Spleen (tissue), 11 donors: ENCODE measurements at regions not wholly inside any gene's neighbourhood (a gene's known extent, or its start where the extent isn't known, plus 50 kb on each side); places are given as distances from the start of the nearest gene placed in this dataset.

Experiments used
- DNase-seq: peaks from one replicate; pipeline ENCODE4 v3.0.0-alpha.2; 2020
- H3K27ac ChIP-seq, 8 donors: fragments of 200-600 bp; sonication (generic) in 7 of 8; 1 replicate in 4 of 8; 2 replicates in 4 of 8; pipeline versions ENCODE4 v1.5.0 to v1.8.0; 2016 to 2021; ENCODE audit warnings: inconsistent platforms in 4 of 8, mild to moderate bottlenecking in 4 of 8, moderate library complexity in 1 of 8
- H3K27me3 ChIP-seq, 7 donors: fragments of 200-600 bp; sonication (generic) in 6 of 7; replicated peaks in 1 of 7; 1 replicate in 4 of 7; 2 replicates in 3 of 7; pipeline versions ENCODE4 v1.5.0 to v1.8.0; 2016 to 2021; ENCODE audit warnings: inconsistent platforms in 3 of 7, mild to moderate bottlenecking in 1 of 7
- H3K36me3 ChIP-seq, 6 donors: fragments of 200-600 bp; sonication (generic) in 5 of 6; 1 replicate in 4 of 6; 2 replicates in 2 of 6; pipeline versions ENCODE4 v1.5.0 to v1.8.0; 2016 to 2021; ENCODE audit warnings: inconsistent platforms in 2 of 6
- H3K4me1 ChIP-seq, 6 donors: fragments of 200-600 bp; sonication (generic) in 5 of 6; 1 replicate in 3 of 6; 2 replicates in 3 of 6; pipeline versions ENCODE4 v1.5.0 to v1.8.0; 2016 to 2021; ENCODE audit warnings: inconsistent platforms in 3 of 6
- H3K4me3 ChIP-seq, 8 donors: fragments of 200-600 bp; sonication (generic) in 7 of 8; 1 replicate in 4 of 8; 2 replicates in 4 of 8; pipeline versions ENCODE4 v1.5.0 to v1.8.0; 2016 to 2021; ENCODE audit warnings: inconsistent platforms in 4 of 8, mild to moderate bottlenecking in 4 of 8, moderate library complexity in 2 of 8
- H3K9me3 ChIP-seq, 8 donors: fragments of 200-600 bp; sonication (generic) in 7 of 8; 1 replicate in 4 of 8; 2 replicates in 4 of 8; pipeline versions ENCODE4 v1.5.0 to v1.8.0; 2016 to 2021; ENCODE audit warnings: inconsistent platforms in 4 of 8
- CTCF ChIP-seq, 11 experiments: fragments of 200-600 bp in 7 of 11; fragments of 450-650 bp in 4 of 11; sonication (generic) in 4 of 11; IDR thresholded peaks in 8 of 11; conservative IDR thresholded peaks in 3 of 11; 1 replicate in 7 of 11; 2 replicates in 4 of 11; pipeline versions ENCODE4 v1.4.0 to v1.8.0; 2016 to 2021; ENCODE audit warnings: antibody characterized with exemption in 11 of 11, inconsistent platforms in 4 of 11, mild to moderate bottlenecking in 1 of 11
- POLR2A ChIP-seq, 3 donors: fragments of 450-650 bp; IDR thresholded peaks; one replicate each; pipeline ENCODE4 v1.5.1; 2017; ENCODE audit warnings: antibody characterized with exemption in 3 of 3, mild to moderate bottlenecking in 1 of 3
- POLR2AphosphoS5 ChIP-seq, 3 donors: sonication (generic); formaldehyde crosslinking; IDR thresholded peaks; one replicate each; pipeline ENCODE4 v1.5.1; 2017; ENCODE audit warnings: antibody characterized with exemption in 3 of 3
- WGBS, 5 donors: extraction: QIAGEN DNeasy Blood & Tissue Kit in 3 of 5; methylation state at CpG; one replicate each; pipeline versions ENCODE4 v1.1.5 to v1.1.7; 2013 to 2018; 5-methylcytosine and 5-hydroxymethylcytosine counted together
- intact Hi-C: fragments of 100-400 bp; cut with DNase I; formaldehyde crosslinking; loops from one replicate; pipeline ENCODE4 v1.15.0; 2023; ENCODE audit warnings: low total_unique reads
- donor health status: healthy with polysubstance abuse.
- donor health status: DM: no; HTN: no; CAD: no; lungs with moderate emphysema.
- donor health status: DM: no; HTN: no; CAD: no.
- donor health status: Bipolar disorder and iron deficiency.
- donor health status: healthy.
- donor health status: DM: no; HTN: no; CAD: no.
- donor health status: DM: yes; HTN: yes; CAD: no.

GRCh38 chr7:51982653-51983052 lies 666.0 kb upstream of the COBL start:
- no peaks in the 10 kb centered on the region for H3K36me3 ChIP-seq

GRCh38 chr7:51980812-51981211 lies 664.2 kb upstream of the COBL start:
- Histone ChIP-seq H3K36me3 (no peaks in the 10 kb centered on the region), H3K27ac (no peak overlapping the region), H3K4me3 (no peak overlapping the region), H3K4me1 (no peaks in the 10 kb centered on the region), H3K9me3 (peaks cover 0 to 24% (median 0%) of the 10 kb centered on the region in 8 donors), H3K27me3 (no peaks in the 10 kb centered on the region)
- TF ChIP-seq CTCF (IDR thresholded peaks at IDR 0.05 in 8 of 11, conservative IDR thresholded peaks at IDR 0.05 in 3 of 11), result no peak
- TF ChIP-seq POLR2AphosphoS5 (IDR thresholded peaks at IDR 0.05), result no peak
- no peak for TF ChIP-seq POLR2A (IDR thresholded peaks at IDR 0.05)
- no peak for DNase-seq
- 78 to 88% (median 84%) methylated on average over 2 of the region's 2 CpGs for WGBS, 5 donors
- intact Hi-C loops, result no loop called here

More at GRCh38 chr7:51982653-51983052, 666.0 kb upstream of the COBL start:
- no peak overlapping the region for H3K27ac ChIP-seq
- 49 to 62% (median 57%) methylated on average over 5 of the region's 5 CpGs for WGBS, 5 donors
- no peak overlapping the region for H3K4me3 ChIP-seq
- no peak for DNase-seq
- intact Hi-C loops, result no loop called here
- H3K4me1 ChIP-seq, result no peaks in the 10 kb centered on the region
- peaks cover 0 to 34% (median 0%) of the 10 kb centered on the region in 8 donors for H3K9me3 ChIP-seq
- no peaks in the 10 kb centered on the region for H3K27me3 ChIP-seq
- TF ChIP-seq POLR2A (IDR thresholded peaks at IDR 0.05), result no peak
- no peak for TF ChIP-seq POLR2AphosphoS5 (IDR thresholded peaks at IDR 0.05)
- TF ChIP-seq CTCF (IDR thresholded peaks at IDR 0.05 in 8 of 11, conservative IDR thresholded peaks at IDR 0.05 in 3 of 11), result no peak

GRCh38 chr7:51980313-51980712 lies 663.7 kb upstream of the COBL start:
- Histone ChIP-seq H3K9me3 (peaks cover 0 to 19% (median 0%) of the 10 kb centered on the region in 8 donors), H3K4me3 (no peak overlapping the region), H3K4me1 (no peaks in the 10 kb centered on the region), H3K27me3 (no peaks in the 10 kb centered on the region), H3K36me3 (no peaks in the 10 kb centered on the region), H3K27ac (no peak overlapping the region)
- intact Hi-C loops, result no loop called here
- WGBS, 5 donors, result 66 to 88% (median 78%) methylated on average over 2 of the region's 2 CpGs
- TF ChIP-seq CTCF (IDR thresholded peaks at IDR 0.05 in 8 of 11, conservative IDR thresholded peaks at IDR 0.05 in 3 of 11) (no peak), POLR2A (IDR thresholded peaks at IDR 0.05) (no peak), POLR2AphosphoS5 (IDR thresholded peaks at IDR 0.05) (no peak)
- no peak for DNase-seq

- intact Hi-C loops, result no loop called here
- TF ChIP-seq POLR2AphosphoS5 (IDR thresholded peaks at IDR 0.05), result no peak
- TF ChIP-seq CTCF (IDR thresholded peaks at IDR 0.05 in 8 of 11, conservative IDR thresholded peaks at IDR 0.05 in 3 of 11), result no peak
- TF ChIP-seq POLR2A (IDR thresholded peaks at IDR 0.05), result no peak
- H3K36me3 ChIP-seq, result no peaks in the 10 kb centered on the region
- peaks cover 0 to 13% (median 0%) of the 10 kb centered on the region in 8 donors for H3K9me3 ChIP-seq
- H3K27ac ChIP-seq, result no peak overlapping the region
- H3K4me3 ChIP-seq, result no peak overlapping the region
- no peaks in the 10 kb centered on the region for H3K4me1 ChIP-seq
- no peaks in the 10 kb centered on the region for H3K27me3 ChIP-seq
- no peak for DNase-seq
Observed at GRCh38 chr7:51977913-51978312, 661.3 kb upstream of the COBL start.
